DMS153 (cell line): ENCODE measurements at regions not wholly inside any gene's neighbourhood (a gene's known extent, or its start where the extent isn't known, plus 50 kb on each side); places are given as distances from the start of the nearest gene placed in this dataset.
"Not testable (repeated sequence)": the region's sequence is repeated elsewhere in the genome, so short reads cannot be mapped to it uniquely, and the experiment has no call there.

Experiments used
- DNase-seq: peaks from one replicate; lab custom pipeline; 2025; lab: John Stamatoyannopoulos, UW

DNA sequence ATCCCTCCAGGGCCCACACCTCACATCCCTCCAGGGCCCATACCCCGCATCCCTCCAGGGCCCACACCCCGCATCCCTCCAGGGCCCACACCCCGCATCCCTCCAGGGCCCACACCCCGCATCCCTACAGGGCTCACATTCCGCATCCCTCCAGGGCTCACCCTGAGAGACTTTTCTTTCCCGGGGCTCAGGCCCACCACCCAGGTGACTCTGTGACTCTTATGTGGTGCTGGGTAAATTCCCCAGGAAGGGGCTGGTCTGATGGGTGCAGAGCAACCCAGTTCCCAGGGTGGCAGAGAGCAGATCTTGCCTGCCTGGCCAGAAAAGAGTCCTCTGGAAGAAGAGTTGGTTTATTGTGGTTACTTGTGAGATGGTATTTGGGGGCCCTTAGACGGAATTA, 290.7 kb downstream of the TCERG1L start:
- DNase-seq = no peak

DNA sequence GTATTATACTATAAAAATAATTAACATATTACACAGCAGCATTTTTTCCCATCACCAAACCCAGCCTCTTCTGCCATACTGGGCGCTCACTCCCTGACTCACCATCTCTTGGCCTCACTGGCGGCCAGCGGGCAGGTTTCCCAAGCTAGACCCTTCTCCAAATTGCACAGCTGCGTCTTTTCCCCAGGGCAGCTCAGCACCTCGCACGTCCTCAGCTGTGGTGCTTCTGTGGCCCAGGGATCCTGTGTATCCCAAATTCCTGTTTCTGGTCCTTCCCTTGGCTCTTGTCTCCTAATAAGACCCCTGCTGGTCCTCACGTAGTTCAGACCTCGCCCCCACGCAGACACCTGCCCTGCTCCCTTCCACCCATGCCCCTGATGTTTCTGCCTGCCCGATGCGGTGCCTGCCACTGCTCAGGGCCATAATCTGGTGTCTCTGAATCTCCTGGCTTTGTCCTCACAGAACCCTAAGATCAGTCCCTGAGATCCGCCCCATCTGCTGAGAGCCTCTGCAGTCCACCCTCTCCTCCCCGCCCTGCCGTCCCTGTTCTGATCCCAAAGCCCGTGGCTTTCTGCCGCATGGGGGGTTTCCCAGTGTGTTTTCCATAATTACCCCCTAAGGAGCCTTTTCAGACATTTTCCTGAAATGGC, 290.1 kb downstream of the TCERG1L start:
- no peak for DNase-seq

DNA sequence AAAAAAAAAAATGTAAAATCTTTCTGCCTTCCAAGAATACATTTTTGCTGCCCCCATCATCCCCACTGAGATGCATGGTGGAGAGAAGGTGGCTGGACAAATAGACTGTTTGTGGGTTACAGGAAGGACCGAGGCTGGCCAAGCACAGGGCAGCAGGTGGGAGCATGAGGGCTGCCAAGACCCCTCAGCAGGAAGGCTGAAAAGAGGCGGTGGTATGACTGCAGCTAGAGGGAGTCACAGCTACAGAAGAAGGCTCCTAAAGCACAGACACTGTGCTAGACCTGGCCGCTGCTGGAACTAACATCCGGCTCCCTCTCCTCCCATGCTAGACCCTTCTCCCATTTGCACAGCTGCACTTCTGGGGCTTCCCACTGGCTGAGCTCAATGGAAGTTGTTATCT, 289.6 kb downstream of the TCERG1L start:
- DNase-seq = no peak

DNA sequence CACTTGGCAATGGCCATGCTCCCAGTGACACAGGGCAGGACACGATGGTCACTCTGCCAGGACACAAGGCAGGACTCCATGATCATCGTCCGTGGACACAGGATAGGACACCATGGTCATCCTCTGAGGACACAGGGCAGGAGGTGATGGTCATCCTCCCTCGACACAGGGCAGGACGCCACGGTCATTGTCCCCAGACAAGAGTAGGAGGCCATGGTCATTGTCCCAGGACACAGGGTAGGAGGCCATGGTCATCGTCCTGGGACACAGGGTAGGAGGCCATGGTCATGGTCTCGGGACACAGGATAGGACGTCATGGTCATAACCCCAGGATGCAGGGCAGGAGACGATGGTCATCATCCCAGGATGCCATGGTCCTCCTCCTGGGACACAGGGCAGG, 289.2 kb downstream of the TCERG1L start:
- DNase-seq = no peak

DNA sequence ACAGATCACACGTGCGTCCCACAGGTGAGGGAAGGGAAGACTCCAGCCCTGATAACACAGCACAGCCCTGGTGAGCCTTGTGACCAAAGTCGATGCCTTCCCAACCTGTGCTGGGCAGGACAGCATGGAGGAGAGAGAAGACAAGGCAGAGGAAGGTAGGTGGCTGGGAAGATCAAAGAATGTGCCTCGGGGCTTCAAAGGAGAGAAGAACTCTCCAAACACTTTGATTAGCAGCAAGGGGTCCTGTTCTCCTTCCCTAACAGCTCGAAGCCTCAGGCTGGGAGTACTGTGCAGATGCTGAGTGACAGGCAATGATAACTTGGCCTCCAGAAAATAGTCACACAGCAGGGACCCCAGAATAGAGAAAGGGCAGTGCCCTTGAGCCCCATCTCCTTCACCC, 288.5 kb downstream of the TCERG1L start:
- no peak for DNase-seq

DNA sequence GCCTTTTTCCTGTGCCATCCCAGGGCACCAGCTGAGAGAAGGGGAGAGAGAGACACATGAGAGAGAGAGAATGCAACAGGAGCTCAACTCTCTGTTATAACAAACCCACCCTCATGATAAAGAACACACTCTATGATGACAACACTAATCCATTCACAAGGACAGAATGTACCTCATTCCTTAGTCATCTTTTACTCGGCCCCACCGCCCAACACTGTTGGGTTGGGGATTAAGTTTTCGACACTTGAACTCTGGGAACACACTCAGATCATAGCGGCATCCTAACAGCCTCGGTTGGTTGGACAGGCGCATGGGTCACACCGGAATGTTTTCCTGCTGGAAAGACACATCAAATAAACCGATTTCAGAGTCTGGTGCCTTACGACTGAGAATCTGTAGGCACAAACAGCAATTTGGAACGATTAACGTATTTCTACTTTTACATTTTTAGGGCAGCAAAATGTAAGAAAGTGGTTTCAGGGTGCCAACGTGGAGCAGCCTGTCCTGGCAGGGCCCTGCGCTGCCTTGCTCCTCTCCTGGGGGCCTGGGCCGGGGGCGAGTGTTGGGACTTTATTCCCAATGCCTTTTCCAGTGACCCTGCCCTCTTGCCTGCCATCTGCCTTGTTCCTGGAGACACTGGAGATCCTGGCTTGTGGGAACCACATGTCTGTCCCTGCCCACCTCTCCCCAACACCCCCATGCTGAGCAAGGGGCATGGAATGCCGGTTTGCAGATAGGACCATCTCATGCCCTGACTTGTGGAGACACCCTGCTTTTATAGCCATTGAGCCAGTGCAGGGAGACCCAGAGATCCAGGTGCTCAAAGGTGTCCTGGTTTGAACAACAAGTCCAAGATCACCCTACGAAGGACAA, 287.0 kb downstream of the TCERG1L start:
- no peak for DNase-seq

DNA sequence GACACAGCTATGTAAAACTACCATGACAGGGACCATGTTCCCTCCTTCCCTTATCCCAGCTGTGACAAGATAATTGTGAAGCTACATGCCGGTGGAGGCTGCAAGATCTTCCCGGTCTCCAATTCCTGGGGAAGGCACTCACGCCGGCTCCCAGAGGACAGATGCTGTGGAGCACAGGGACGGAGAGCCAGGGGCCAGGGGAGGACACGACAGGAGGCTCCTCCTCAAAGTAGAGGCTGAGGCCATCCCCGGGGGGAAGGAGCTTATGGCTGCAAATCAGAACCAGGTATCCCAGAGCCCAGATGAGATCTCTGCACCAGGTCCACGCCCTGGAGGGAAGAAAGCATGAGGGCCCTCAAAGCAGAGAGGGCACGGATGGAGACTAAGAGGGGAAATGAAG, 286.2 kb downstream of the TCERG1L start:
- no peak for DNase-seq

DNA sequence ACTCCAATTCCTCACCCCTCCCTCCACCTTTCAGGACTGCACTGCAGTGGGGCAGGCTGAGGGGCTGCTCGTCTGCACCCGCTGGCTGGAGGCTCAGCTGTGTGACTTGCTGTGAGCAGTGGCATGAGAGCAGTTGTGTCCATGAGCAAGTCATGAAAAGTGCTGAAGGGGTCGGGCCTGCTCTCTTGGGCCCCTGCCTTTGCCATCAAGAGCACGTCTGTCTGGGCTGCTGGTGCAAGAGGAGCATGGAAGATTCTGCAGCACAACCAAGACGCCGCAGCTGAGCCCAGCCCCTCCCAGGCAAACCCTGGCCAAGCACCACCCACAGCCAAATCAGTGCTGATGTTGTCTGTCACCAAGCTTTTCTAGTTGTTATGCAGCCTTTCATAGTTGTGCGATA, 284.3 kb downstream of the TCERG1L start:
- DNase-seq = no peak

DNA sequence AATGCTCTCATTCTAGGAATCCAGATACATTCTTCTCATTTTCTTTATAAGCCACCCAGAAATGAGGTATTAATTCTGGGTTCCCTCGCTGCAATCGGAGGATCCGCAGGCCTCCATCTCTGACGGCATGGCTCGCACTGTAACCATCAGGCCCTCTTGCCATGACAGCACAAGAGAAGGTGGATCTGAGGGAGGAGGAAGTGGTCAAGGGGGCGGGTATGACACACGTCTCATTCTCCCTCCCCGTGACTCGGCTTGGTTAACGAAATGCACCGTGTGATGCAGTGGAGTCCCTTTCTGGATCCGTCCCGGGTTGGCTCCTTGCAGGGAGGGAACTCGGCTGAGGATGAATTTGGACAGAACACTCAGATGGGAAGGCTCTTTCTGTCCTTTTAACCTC, 280.2 kb downstream of the TCERG1L start:
- DNase-seq = no peak

DNA sequence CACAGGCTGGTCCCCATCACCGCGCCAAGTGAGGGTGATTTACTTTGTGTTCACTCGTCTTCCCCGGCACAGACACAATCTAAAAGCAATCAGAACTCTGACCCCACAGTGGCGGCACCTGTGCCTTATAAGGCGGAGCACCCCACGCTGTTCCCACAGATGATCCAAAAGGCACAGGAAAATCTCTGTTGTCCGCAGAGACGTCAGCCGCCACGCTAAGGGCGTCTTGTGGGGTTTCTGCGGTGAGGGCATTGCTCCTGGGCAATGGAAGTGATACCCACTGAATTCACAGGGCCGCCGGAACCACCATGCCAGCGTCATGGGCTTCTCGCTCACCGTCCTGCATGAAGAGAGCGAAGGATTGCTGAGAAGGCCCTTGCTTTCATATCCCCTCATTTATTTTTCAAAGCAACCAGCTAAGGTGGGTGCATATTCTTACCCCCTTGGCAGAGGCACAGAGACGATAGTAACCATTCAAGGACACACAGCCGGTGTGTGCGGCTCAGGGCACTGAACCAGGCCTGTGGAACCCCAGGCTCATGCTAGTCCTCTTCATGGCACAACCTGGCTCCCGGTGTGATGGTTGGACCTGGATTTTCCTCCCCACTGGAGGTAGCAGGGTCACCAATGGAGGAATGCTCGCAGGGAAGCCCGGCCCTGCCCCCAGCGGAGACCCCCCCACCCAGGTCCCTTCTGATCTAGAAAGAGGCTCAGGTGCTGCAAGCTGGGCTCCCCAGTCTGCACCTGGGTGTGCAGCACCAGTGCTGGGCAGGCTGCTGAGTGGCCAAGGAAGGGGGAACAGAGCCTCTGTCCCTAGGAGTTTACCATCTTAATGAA, 279.0 kb downstream of the TCERG1L start:
- no peak for DNase-seq

DNA sequence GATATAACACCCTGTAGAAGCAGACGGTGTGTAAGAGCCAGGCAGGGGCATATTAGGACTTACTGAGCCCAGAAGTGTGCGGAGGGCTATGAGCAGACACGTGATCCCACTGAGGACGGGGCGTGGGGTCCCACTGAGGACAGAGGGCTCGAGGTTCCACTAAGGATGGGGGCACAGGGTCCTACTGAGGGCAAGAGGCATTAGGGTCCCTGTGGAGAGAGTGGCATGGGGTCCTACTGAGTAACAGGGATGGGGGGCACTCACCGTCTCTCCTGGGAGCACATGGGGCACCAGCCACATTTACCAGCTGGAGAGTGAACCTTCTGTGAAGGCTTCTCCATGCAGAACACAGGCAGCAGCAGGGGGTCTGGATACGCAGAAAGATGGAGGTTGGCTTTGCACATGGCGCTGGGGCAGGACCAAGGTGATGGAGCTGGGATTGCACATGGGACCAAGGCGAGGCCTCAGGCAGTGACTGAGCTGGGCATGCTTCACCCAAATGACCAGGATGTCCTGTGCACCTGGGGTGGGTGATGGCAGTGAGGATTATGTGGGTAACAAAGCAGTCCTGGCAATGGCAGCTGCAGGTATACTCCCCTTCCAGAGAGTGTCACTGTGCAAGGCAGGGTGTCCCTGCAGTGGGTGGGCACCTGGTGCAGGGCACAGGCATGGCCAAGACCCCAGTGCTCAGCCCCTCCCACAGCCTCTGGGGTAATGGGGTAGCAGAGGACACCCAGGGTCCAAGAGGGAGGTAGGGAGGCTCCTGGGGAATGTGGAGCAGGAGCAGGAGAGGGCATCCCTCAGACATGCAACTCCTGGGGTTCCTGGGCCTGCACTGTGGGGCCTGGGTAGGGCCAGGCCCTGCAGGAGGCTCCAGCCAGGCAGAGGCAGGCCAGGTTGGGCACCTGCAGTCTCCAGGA, 278.1 kb downstream of the TCERG1L start:
- no peak for DNase-seq

DNA sequence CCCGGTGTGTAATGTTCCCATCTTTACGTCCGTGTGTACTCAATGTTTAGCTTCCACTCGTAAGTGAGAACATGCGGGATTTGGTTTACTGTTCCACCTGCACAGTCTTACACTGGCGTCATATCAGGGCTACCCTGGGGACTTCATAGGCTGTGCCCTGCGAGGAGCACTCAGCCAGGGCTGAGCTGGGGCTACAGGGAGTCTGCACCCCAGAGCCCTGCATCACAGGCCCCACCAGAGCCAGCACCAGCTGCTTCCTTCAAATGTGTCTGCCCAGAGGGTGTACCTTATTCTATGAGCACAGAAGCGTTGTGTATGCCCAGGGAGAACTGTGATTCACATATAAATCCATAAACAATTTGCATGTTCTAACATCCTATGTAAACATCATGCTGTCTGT, 277.1 kb downstream of the TCERG1L start:
- DNase-seq = no peak

DNA sequence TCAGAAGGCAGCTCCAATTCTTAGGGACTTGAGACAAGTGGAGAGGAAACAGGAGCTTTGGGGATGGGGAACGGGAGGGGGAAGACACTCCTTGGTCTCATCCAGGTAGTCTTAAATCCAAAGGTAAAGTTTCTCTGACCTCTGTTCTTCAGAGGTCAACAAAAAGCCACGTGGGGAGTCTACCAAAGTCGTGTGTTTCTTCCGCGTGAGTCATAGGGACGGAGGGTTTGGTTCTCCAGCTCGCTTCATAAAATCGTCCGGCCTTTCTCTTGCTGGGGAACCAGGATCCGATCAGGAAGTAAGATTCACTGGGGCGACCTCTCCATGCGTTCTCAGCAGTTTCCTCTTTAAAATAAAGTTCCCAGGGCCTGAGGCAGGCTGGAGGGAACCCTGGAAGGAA, 275.7 kb downstream of the TCERG1L start:
- DNase-seq = no peak

DNA sequence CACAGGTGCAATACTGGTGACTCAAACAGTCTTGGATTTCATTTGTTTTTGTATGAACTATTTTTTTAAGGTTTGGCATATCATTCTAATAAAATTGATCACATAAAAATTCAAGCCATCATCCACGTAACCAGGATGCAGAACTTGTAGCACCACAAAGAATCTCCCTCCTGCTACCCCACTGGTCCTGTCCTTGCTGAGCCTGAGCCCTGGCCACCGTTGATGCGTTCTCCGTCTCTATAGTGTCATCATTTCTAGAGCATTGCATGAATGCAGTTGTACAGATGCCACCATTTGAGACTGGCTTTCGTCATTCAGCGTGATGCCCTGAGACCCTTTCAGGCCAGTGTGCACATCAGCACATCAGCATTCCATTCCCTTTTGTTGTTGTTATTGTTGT, 273.5 kb downstream of the TCERG1L start:
- no peak for DNase-seq

DNA sequence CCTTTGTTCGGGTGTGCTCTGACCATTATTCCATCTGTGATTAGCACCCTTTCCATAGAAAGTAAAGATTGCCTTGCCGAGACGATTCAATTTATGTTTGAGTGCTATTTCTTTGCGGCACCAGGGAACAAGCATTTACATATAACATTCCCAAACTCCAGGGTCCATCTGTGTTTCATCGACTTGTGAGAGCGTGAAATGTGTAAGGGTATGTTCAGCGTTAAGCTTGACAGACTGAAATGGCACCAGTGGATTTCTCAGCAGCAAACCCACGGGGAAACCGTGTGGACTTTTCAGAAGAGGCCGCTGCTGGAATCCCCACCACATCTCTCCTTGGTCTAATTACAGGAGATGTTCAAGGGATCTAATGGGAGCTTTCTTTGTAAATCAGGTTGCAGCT, 270.5 kb downstream of the TCERG1L start:
- no peak for DNase-seq

DNA sequence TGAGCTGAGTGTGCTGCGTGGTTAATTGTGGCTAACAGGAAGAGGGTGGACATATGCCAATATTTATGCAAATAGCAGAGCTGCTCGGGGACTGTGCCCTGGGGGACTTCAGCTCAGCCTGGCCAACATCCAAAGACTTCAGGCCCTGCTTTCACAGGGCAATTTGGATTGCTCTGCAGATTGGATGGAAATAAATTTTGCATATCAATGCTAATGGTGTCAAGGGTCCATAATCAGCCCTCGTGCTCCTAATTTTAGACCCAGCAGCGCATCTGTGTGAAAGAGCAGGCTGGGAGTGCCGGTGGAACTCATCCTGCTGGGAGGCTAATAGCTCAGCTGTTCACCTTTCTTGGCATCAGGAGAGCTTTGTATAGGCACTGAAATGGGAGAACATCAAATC, 270.1 kb downstream of the TCERG1L start:
- DNase-seq = no peak

DNA sequence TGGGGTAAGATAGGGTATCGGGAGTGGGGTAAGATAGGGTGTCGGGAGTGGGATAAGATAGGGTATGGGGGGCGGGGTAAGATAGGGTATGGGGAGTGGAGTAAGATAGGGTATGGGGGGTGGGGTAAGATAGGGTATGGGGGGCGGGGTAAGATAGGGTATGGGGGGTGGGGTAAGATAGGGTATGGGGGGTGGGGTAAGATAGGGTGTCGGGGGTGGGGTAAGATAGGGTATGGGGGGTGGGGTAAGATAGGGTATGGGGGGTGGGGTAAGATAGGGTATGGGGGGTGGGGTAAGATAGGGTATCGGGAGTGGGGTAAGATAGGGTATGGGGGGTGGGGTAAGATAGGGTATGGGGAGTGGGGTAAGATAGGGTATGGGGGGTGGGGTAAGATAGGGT, 269.5 kb downstream of the TCERG1L start:
- not testable (repeated sequence) for DNase-seq
